ENCODE measurements at regions not wholly inside any gene's neighbourhood (a gene's known extent, or its start where the extent isn't known, plus 50 kb on each side); places are given as distances from the start of the nearest gene placed in this dataset.

GRCh38 chr3:159208050-159208449 lies 406.2 kb downstream of the MFSD1 start:
- no peaks in the 10 kb centered on the region; a peak in 1 of 4 replicates for H3K9me3 ChIP-seq (ENCODE audit: control insufficient read depth in 1 of 2, insufficient read depth in 1 of 2, low read depth in 1 of 2, low read length in 2 of 2)
- no peaks in the 10 kb centered on the region for H4K20me1 ChIP-seq (ENCODE audit: insufficient read depth)
- ChIA-PET POLR2A (no interaction called here), RAD21 (ENCODE audit: low non-redundant PET in 1 of 2, low total read pairs in 2 of 2, uncharacterized antibody in 2 of 2, unreplicated experiment in 2 of 2) (no interaction called here), CTCF (no interaction called here)
- H2AFZ ChIP-seq (ENCODE audit: low read depth, low read length, poor library complexity, severe bottlenecking): no peak overlapping the region
- H3K79me2 ChIP-seq (ENCODE audit: insufficient read depth, low read length): no peaks in the 10 kb centered on the region
- intact Hi-C loops (cut with micrococcal nuclease): no loop called here
- DNase-seq (ENCODE audit: low read depth, low spot score) (no peak), ATAC-seq (no peak)
- H3K4me2 ChIP-seq (ENCODE audit: low read length): no peak overlapping the region
- H3K9me2 ChIP-seq (ENCODE audit: insufficient read depth): no peaks in the 10 kb centered on the region; the same call in 1 of the 2 replicates
- H3K9ac ChIP-seq (ENCODE audit: low read length): no peak overlapping the region
- no peaks in the 10 kb centered on the region for H3K4me1 ChIP-seq (ENCODE audit: control insufficient read depth in 1 of 2, insufficient read depth in 2 of 2, low read length in 2 of 2)
- no peak for TF ChIP-seq EZH2 (IDR thresholded peaks at IDR 0.05)
- TF ChIP-seq ZNF274 (IDR thresholded peaks at IDR 0.05; ENCODE audit: low read depth, low read length): no peak
- TF ChIP-seq SP1 (IDR thresholded peaks at IDR 0.05; ENCODE audit: low read depth): no peak
- TF ChIP-seq SRF (IDR thresholded peaks at IDR 0.05; ENCODE audit: low read depth): no peak
- no peak for TF ChIP-seq EGR1 (IDR thresholded peaks at IDR 0.05; ENCODE audit: low read depth)
- no peak for TF ChIP-seq RAD21 (IDR thresholded peaks at IDR 0.05; ENCODE audit: low read depth)
- TF ChIP-seq POLR2A (IDR thresholded peaks at IDR 0.05; ENCODE audit: borderline replicate concordance, extremely low read depth, insufficient read depth, insufficient read length): no peak
- no peak for TF ChIP-seq CBX3 (IDR thresholded peaks at IDR 0.05; ENCODE audit: low read depth)
- TF ChIP-seq TCF7L2 (IDR thresholded peaks at IDR 0.05; ENCODE audit: borderline replicate concordance, extremely low read depth, insufficient read depth, insufficient read length): no peak
- TF ChIP-seq ATF3 (IDR thresholded peaks at IDR 0.05): no peak
- no peaks in the 10 kb centered on the region for H3K27me3 ChIP-seq (ENCODE audit: insufficient read depth, low read length)
- H3K27ac ChIP-seq (ENCODE audit: low read depth, low read length): no peak overlapping the region
- H3K36me3 ChIP-seq (ENCODE audit: control insufficient read depth in 1 of 2, insufficient read depth in 2 of 2, low read length in 2 of 2): no peaks in the 10 kb centered on the region
- H3K4me3 ChIP-seq (replicated peaks in 1 of 2; ENCODE audit: low read depth in 1 of 2, low read length in 2 of 2): no peak overlapping the region
- no TSS peak for BruUV-seq (replicated peaks)

DNA sequence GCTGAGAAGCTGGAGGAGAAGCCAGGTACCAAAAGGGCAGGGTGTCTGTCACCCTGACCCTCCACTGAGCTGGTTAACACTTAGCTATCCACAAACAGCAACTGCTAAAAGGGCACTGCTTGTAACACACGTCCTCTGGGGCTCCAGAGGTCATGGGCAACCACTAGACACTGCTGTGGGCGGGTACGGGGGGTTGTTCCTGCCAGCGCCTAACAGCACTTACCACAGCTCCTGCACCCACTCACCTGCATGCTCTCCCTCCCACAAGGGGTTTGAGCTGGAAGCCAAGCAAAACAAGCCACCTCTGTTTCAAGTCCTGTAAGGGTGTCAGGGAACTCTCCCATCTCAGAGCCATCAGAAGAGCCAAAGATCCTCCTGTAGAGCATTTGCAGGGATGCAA lies 407.6 kb downstream of the MFSD1 start:
- no peaks in the 10 kb centered on the region; the same call in 1 of the 2 replicates for H3K9me2 ChIP-seq (ENCODE audit: insufficient read depth)
- H3K27me3 ChIP-seq (ENCODE audit: insufficient read depth, low read length): no peaks in the 10 kb centered on the region
- H3K27ac ChIP-seq (ENCODE audit: low read depth, low read length): no peak overlapping the region
- H2AFZ ChIP-seq (ENCODE audit: low read depth, low read length, poor library complexity, severe bottlenecking): no peak overlapping the region
- no peak overlapping the region for H3K4me3 ChIP-seq (replicated peaks in 1 of 2; ENCODE audit: low read depth in 1 of 2, low read length in 2 of 2)
- no peaks in the 10 kb centered on the region for H3K36me3 ChIP-seq (ENCODE audit: control insufficient read depth in 1 of 2, insufficient read depth in 2 of 2, low read length in 2 of 2)
- H3K4me1 ChIP-seq (ENCODE audit: control insufficient read depth in 1 of 2, insufficient read depth in 2 of 2, low read length in 2 of 2): no peaks in the 10 kb centered on the region
- RAD21 ChIA-PET (ENCODE audit: low non-redundant PET in 1 of 2, low total read pairs in 2 of 2, uncharacterized antibody in 2 of 2, unreplicated experiment in 2 of 2): no interaction called here
- no peak overlapping the region for H3K4me2 ChIP-seq (ENCODE audit: low read length)
- no peak overlapping the region for H3K9ac ChIP-seq (ENCODE audit: low read length)
- DNase-seq (ENCODE audit: low read depth, low spot score) (no peak), ATAC-seq (no peak)
- no peaks in the 10 kb centered on the region for H3K79me2 ChIP-seq (ENCODE audit: insufficient read depth, low read length)
- BruUV-seq (replicated peaks): no TSS peak
- H3K9me3 ChIP-seq (ENCODE audit: control insufficient read depth in 1 of 2, insufficient read depth in 1 of 2, low read depth in 1 of 2, low read length in 2 of 2): no peaks in the 10 kb centered on the region; a peak in 1 of 4 replicates
- intact Hi-C loops (cut with micrococcal nuclease): no loop called here
- POLR2A ChIA-PET: interaction anchor here (1.2 kb wide), 1 partner anchor 19 kb away, joined by 3 read pairs; no protein-coding TSS in a partner anchor
- no peak for TF ChIP-seq REST (IDR thresholded peaks at IDR 0.05; ENCODE audit: low read depth)
- TF ChIP-seq POLR2AphosphoS5 (IDR thresholded peaks at IDR 0.05; ENCODE audit: low read depth, low read length): no peak
- CTCF ChIA-PET: no interaction called here
- no peaks in the 10 kb centered on the region for H4K20me1 ChIP-seq (ENCODE audit: insufficient read depth)

All from HCT116 (cell line).